Activated CD4-positive, CD25-positive, alpha-beta regulatory T cell treated with anti-CD3 and anti-CD28 coated beads, Interleukin-2, amount 50 U/mL, for 16 hours (primary cell): ENCODE measurements at regions not wholly inside any gene's neighbourhood (a gene's known extent, or its start where the extent isn't known, plus 50 kb on each side); places are given as distances from the start of the nearest gene placed in this dataset.
A peak's percentile ranks its signal among the peaks of the same experiment; 100 is the strongest.

Experiments used
- DNase-seq: peaks from one replicate; pipeline ENCODE4 v3.0.0-alpha.2; 2020; ENCODE audit warnings: low read depth, low spot score

GRCh38 chr6:143594647-143595046, 83.1 kb upstream of the PHACTR2 start:
- no peak for DNase-seq

- DNase-seq: no peak
Observed at GRCh38 chr6:143592335-143592734, 80.8 kb upstream of the FUCA2 start.

- DNase-seq: no peak
Observed at GRCh38 chr6:143591441-143591840, 79.9 kb upstream of the FUCA2 start.

GRCh38 chr6:143589162-143589561, 77.6 kb upstream of the FUCA2 start:
- DNase-seq: no peak

DNA sequence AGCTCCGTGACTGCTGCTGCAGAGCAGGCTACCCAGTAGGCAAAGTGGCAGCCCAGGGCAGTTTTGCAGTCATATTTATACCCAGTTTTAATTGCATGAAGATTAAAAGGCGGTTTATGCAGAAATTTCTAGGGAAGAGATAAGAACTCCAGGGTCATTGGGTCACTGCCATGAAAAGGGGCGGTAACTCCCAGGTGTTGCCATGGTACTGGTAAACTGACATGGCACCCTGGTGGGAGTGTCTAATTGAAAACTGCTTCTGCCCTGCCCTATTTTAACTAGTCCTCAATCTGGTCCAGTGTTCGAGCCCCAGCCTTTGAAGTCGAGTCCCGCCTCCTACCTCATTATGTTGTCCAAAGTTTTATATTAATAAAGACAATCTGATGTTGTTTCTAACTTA, 75.0 kb upstream of the FUCA2 start:
- no peak for DNase-seq

- no peak for DNase-seq
Observed at GRCh38 chr6:143585716-143586115, 74.2 kb upstream of the FUCA2 start.

GRCh38 chr6:143585241-143585640, 73.7 kb upstream of the FUCA2 start:
- no peak for DNase-seq

DNA sequence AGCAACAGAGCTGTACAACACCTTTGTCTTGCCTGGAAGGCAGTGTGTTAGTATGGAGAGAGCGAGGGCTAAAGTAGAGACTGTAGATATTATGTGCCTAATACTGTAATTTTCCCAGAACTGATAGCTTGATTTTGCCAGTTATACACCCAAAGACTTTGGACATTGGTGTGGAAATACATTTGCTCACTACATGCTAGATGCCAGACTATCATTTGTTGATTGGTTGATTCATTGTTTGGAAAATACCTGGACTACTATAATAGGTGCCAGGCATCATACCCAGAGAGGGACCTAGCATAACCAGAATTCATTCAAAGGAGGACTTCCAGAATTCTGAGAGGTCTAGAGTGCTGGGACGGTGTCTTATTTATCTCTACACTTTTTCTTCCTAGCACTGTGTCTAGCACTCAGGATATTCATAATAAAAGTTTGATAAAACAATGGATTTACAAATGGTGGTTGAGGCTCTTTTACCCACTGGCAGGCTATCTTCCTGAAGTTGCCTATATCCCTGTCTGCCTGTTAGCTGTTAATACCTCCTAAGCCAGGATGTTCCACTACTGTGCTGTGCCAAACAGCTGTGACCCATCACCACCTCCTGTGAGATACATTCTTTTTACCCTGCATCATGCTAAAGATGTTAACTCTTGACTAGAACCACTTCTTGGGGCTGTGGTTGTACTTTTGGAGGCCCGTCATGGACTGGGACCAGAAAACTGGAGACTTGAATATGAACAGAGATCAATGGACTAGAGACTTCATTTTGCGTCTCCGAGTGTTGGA, 72.2 kb upstream of the FUCA2 start:
- DNase-seq: no peak

GRCh38 chr6:143581835-143582480, 70.4 kb upstream of the FUCA2 start:
- DNase-seq: no peak

DNA sequence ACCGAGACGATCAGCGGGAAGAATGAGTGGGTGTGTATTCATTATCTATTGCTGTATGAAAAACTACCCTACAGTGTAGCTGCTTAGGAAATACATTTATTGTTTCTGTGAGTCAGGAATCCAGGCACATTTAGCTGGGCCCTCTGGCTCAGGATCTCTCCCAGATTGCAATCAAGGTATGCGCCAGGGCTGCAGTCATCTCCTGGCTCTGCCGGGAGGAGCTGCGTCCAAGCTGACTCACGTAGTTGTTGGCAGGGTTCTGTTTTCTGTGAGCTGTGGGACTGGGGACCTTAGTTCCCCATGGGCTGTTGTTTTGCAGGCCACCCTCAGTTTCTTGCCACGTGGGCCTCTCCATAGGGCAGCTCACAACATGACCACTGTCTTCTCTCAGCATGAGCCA, 68.2 kb upstream of the FUCA2 start:
- no peak for DNase-seq

- DNase-seq: no peak
Observed at GRCh38 chr6:143578054-143578453, 66.5 kb upstream of the FUCA2 start.

DNA sequence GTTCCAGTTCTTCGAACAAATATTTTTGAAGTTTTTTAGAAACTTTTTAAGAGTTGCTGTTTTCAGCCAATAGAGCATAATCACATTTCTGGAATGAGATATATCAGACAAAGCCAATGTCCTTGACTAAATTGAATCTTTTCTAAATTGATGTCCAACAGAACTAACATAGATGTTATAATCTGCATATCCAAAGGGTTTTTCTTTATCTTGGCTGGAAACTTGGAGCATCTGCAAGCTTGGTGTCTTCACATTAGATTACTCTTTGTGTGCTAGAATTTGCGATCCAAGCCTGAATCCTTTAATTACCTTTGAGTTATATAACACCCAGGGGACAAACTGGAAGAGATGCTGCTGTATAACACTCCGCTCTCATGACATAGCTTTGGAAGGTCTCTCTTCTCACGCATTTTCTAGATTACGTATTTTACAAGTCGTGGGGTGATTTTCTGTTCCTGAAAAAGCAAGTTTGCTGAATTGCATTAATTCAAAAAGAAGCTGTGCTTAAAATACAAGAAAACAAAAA, 64.4 kb upstream of the FUCA2 start:
- no peak for DNase-seq

- peak; percentile 40 for DNase-seq
Observed at GRCh38 chr6:143575440-143575839, 63.9 kb upstream of the FUCA2 start.

DNA sequence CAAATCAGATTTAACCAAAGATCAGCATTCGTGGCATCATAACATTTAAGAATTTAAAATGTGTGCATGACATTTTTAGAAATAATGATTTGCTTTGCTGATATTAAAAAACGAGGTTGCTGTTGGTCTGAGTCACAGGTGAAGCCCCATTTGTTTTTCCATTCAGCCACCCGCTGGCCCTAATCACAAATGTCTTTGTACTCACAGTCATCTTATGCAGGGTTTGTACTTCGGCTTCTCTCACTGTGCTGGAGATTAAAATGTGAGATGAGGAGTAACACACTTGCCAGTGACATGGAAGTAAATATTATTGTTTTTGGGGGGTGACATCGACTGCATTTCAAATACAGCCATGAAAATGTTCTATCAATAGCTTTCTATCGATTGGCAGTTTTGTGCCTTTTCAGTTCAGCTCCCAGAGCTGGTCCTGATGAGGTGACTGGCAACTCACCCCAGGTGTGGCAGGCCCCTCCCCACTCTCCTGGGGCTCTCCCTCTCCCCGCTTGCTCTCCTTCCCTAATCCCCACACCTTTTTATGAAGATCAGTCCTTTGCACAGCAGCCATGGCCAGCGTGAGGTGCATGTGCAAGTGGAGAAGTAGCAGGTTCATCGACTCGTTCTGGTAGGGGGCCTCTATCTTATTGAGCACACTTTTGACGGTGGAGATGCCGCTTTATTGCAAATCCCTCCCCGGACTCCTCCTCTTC, 58.8 kb upstream of the FUCA2 start:
- no peak for DNase-seq

- DNase-seq: no peak
Observed at GRCh38 chr6:143569040-143569439, 57.5 kb upstream of the FUCA2 start.

DNA sequence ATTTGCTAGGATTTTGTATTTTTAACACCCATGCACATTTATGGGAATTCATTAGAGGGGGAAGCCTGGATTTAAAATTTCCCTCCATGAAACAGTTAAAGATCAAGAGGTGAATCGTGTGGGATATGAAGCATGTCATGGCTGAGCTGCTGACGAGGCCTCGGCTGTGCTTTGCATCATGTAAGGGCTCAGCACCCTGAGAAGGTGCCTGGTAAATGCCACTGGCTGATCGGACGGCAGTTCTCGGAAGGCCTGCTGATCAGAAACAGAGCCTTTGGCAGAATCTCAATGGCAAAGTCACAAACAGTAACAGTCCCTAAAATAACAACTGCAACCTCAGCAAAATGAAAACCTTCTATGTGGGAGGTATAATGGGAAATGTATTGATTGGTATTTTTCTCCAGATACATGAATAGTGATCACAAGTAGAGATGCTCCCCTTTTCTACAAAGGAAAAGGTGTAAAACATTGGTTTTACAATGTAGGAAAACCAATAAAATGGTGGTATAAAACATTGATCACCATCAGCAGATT, 53.0 kb upstream of the FUCA2 start:
- DNase-seq: no peak

DNA sequence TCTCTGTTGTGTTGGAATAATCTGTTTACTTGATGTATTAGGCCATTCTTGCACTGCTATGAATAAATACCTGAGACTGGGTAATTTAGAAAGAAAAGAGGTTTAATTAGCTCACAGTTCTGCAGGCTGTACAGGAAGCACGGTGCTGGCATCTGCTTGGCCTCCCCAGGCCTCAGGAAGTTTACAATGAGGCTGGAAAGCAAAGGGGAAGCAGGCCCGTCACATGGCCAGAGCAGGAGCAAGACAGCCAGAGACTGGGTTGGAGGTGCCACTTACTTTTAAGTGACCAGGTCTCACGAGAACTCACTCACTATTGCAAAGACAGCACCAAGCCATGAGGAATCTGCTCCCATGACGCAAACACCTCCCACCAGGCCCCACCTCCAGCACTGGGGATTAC, 50.6 kb upstream of the FUCA2 start:
- DNase-seq: no peak
